Testis (tissue), 2 donors: ENCODE measurements at regions not wholly inside any gene's neighbourhood (a gene's known extent, or its start where the extent isn't known, plus 50 kb on each side); places are given as distances from the start of the nearest gene placed in this dataset.

Experiments
- POLR2A ChIP-seq: fragments of 450-650 bp; IDR thresholded peaks from one replicate; pipeline ENCODE4 v1.6.1; 2017; ENCODE audit warnings: antibody characterized with exemption, mild to moderate bottlenecking, moderate library complexity
- TF ChIP-seq, protein P1 (sequence below), 3 experiments: fragments of 450-650 bp in 2 of 3; fragments of 200-600 bp in 1 of 3; sonication (generic) in 1 of 3; IDR thresholded peaks; one replicate each; pipeline ENCODE4 v1.5.1; 2016 to 2019; ENCODE audit warnings: antibody characterized with exemption in 3 of 3, mild to moderate bottlenecking in 2 of 3, moderate library complexity in 1 of 3

DNA sequence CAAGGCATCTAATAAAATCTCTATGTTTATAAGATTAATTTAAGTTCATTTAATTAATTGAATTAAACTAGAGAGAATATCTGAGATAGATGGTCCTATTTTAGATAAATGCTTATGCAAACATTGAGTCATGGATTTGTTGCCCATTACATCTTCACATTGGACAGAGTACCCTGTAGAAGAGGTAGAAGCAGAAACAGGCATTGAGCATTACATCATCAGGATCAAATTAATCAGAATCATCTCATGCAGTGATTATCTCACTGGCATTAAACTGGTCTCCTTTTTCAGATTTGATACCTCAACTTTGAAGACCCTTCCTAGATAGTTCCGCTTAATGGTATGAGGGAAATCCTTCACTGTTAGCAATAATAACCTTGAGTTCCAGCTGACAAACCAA lies 469.6 kb upstream of the VRK2 start:
- TF ChIP-seq POLR2A: no peak
- TF ChIP-seq, protein P1, sequence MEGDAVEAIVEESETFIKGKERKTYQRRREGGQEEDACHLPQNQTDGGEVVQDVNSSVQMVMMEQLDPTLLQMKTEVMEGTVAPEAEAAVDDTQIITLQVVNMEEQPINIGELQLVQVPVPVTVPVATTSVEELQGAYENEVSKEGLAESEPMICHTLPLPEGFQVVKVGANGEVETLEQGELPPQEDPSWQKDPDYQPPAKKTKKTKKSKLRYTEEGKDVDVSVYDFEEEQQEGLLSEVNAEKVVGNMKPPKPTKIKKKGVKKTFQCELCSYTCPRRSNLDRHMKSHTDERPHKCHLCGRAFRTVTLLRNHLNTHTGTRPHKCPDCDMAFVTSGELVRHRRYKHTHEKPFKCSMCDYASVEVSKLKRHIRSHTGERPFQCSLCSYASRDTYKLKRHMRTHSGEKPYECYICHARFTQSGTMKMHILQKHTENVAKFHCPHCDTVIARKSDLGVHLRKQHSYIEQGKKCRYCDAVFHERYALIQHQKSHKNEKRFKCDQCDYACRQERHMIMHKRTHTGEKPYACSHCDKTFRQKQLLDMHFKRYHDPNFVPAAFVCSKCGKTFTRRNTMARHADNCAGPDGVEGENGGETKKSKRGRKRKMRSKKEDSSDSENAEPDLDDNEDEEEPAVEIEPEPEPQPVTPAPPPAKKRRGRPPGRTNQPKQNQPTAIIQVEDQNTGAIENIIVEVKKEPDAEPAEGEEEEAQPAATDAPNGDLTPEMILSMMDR (IDR thresholded peaks at IDR 0.05): no peak
